ENCODE measurements at regions not wholly inside any gene's neighbourhood (a gene's known extent, or its start where the extent isn't known, plus 50 kb on each side); places are given as distances from the start of the nearest gene placed in this dataset.

GRCh38 chr1:244181867-244182266 lies 130.8 kb downstream of the ZBTB18 start:
- DNase-seq (no peak), ATAC-seq (no peak)
- no peaks in the 10 kb centered on the region for H3K36me3 ChIP-seq
- H3K9me3 ChIP-seq = no peaks in the 10 kb centered on the region
- TF ChIP-seq CTCF (IDR thresholded peaks at IDR 0.05) = no peak
- no peak overlapping the region for H3K27ac ChIP-seq
- H3K4me1 ChIP-seq = no peaks in the 10 kb centered on the region
- intact Hi-C loops (cut with DNase I) = no loop called here
- no peak overlapping the region for H3K4me3 ChIP-seq
- no peaks in the 10 kb centered on the region for H3K27me3 ChIP-seq

- H3K4me3 ChIP-seq = no peak overlapping the region
- DNase-seq (no peak), ATAC-seq (no peak)
- no peak overlapping the region for H3K27ac ChIP-seq
- no peaks in the 10 kb centered on the region for H3K4me1 ChIP-seq
- no peaks in the 10 kb centered on the region for H3K36me3 ChIP-seq
- no peaks in the 10 kb centered on the region for H3K9me3 ChIP-seq
- intact Hi-C loops (cut with DNase I) = no loop called here
- TF ChIP-seq CTCF (IDR thresholded peaks at IDR 0.05) = no peak
- no peaks in the 10 kb centered on the region for H3K27me3 ChIP-seq
Measured at GRCh38 chr1:244183037-244183436, 132.0 kb downstream of the ZBTB18 start.

GRCh38 chr1:244186372-244186771 lies 135.3 kb downstream of the ZBTB18 start:
- Histone ChIP-seq H3K4me3 (no peak overlapping the region), H3K27ac (no peak overlapping the region), H3K9me3 (no peaks in the 10 kb centered on the region), H3K4me1 (no peaks in the 10 kb centered on the region), H3K27me3 (no peaks in the 10 kb centered on the region), H3K36me3 (no peaks in the 10 kb centered on the region)
- no peak for TF ChIP-seq CTCF (IDR thresholded peaks at IDR 0.05)
- intact Hi-C loops (cut with DNase I) = no loop called here
- ATAC-seq = no peak
- no peak for DNase-seq

- no peaks in the 10 kb centered on the region for H3K36me3 ChIP-seq
- H3K27me3 ChIP-seq = no peaks in the 10 kb centered on the region
- no peak for TF ChIP-seq CTCF (IDR thresholded peaks at IDR 0.05)
- H3K9me3 ChIP-seq = no peaks in the 10 kb centered on the region
- no peak overlapping the region for H3K27ac ChIP-seq
- intact Hi-C loops (cut with DNase I) = no loop called here
- ATAC-seq = no peak
- H3K4me3 ChIP-seq = no peak overlapping the region
- H3K4me1 ChIP-seq = no peaks in the 10 kb centered on the region
- DNase-seq = no peak
Measured at GRCh38 chr1:244187310-244187709, 136.2 kb downstream of the ZBTB18 start.

GRCh38 chr1:244191581-244191980 lies 140.5 kb downstream of the ZBTB18 start:
- ATAC-seq (no peak), DNase-seq (no peak)
- H3K36me3 ChIP-seq = no peaks in the 10 kb centered on the region
- no peak for TF ChIP-seq CTCF (IDR thresholded peaks at IDR 0.05)
- H3K27me3 ChIP-seq = no peaks in the 10 kb centered on the region
- intact Hi-C loops (cut with DNase I) = no loop called here
- H3K27ac ChIP-seq = no peak overlapping the region
- no peak overlapping the region for H3K4me3 ChIP-seq
- H3K9me3 ChIP-seq = no peaks in the 10 kb centered on the region
- no peaks in the 10 kb centered on the region for H3K4me1 ChIP-seq

GRCh38 chr1:244192325-244192724 lies 141.2 kb downstream of the ZBTB18 start:
- Histone ChIP-seq H3K27me3 (no peaks in the 10 kb centered on the region), H3K36me3 (no peaks in the 10 kb centered on the region), H3K27ac (no peak overlapping the region), H3K9me3 (no peaks in the 10 kb centered on the region), H3K4me1 (no peaks in the 10 kb centered on the region), H3K4me3 (no peak overlapping the region)
- no peak for TF ChIP-seq CTCF (IDR thresholded peaks at IDR 0.05)
- no peak for ATAC-seq
- DNase-seq = no peak
- intact Hi-C loops (cut with DNase I) = no loop called here

Data from upper lobe of right lung (tissue), 1 donor.